Adipocyte (in vitro differentiated cells): ENCODE measurements at regions not wholly inside any gene's neighbourhood (a gene's known extent, or its start where the extent isn't known, plus 50 kb on each side); places are given as distances from the start of the nearest gene placed in this dataset.
"Not testable (repeated sequence)": the region's sequence is repeated elsewhere in the genome, so short reads cannot be mapped to it uniquely, and the experiment has no call there.

Source experiments
- DNase-seq: peaks from one replicate; pipeline ENCODE4 v3.0.0-alpha.2; 2015; ENCODE audit warnings: low read depth
- H3K27me3 ChIP-seq: replicated peaks from 2 replicates; pipeline ENCODE4 v1.7.0; 2013; ENCODE audit warnings: mild to moderate bottlenecking, low read length, moderate library complexity; ENCODE audit not compliant: control insufficient read depth, insufficient read depth
- H3K36me3 ChIP-seq: 2 replicates; pipeline ENCODE4 v1.7.0; 2013; ENCODE audit warnings: low read length, mild to moderate bottlenecking, moderate library complexity; ENCODE audit not compliant: control insufficient read depth, insufficient read depth, severe bottlenecking
- H3K4me1 ChIP-seq: 2 replicates; pipeline ENCODE4 v1.7.0; 2013; ENCODE audit warnings: mild to moderate bottlenecking, low read length, moderate library complexity; ENCODE audit not compliant: control insufficient read depth, insufficient read depth
- H3K4me3 ChIP-seq: 2 replicates; pipeline ENCODE4 v1.7.0; 2013; ENCODE audit warnings: mild to moderate bottlenecking, low read length, moderate library complexity
- H3K9ac ChIP-seq: 2 replicates; pipeline ENCODE4 v1.7.0; 2013; ENCODE audit warnings: mild to moderate bottlenecking, low read length, moderate library complexity
- H3K9me3 ChIP-seq: 2 replicates; pipeline ENCODE4 v1.7.0; 2013; ENCODE audit warnings: mild to moderate bottlenecking, low read length, moderate library complexity; ENCODE audit not compliant: control insufficient read depth

- Histone ChIP-seq H3K4me1 (no peaks in the 10 kb centered on the region), H3K9me3 (no peaks in the 10 kb centered on the region), H3K27me3 (no peaks in the 10 kb centered on the region), H3K9ac (no peak overlapping the region), H3K36me3 (no peaks in the 10 kb centered on the region), H3K4me3 (no peak overlapping the region)
- DNase-seq: no peak
Observed at GRCh38 chrX:4550018-4550417, 836.6 kb upstream of the PRKX start.

- no peaks in the 10 kb centered on the region for H3K36me3 ChIP-seq
- no peak overlapping the region for H3K4me3 ChIP-seq
- no peak overlapping the region for H3K9ac ChIP-seq
- no peaks in the 10 kb centered on the region for H3K4me1 ChIP-seq
- DNase-seq: peak; percentile 57
- H3K27me3 ChIP-seq: no peaks in the 10 kb centered on the region
- no peaks in the 10 kb centered on the region for H3K9me3 ChIP-seq
Observed at GRCh38 chrX:4547213-4547836, 833.9 kb upstream of the PRKX start.

- H3K4me1 ChIP-seq, DNase-seq, H3K36me3 ChIP-seq, H3K9me3 ChIP-seq, H3K27me3 ChIP-seq, H3K9ac ChIP-seq, H3K4me3 ChIP-seq: not testable (repeated sequence)
Observed at GRCh38 chrX:4546178-4546577, 832.7 kb upstream of the PRKX start.

- H3K9ac ChIP-seq: no peak overlapping the region
- no peaks in the 10 kb centered on the region for H3K36me3 ChIP-seq
- no peaks in the 10 kb centered on the region for H3K4me1 ChIP-seq
- H3K9me3 ChIP-seq: no peaks in the 10 kb centered on the region
- no peak for DNase-seq
- H3K27me3 ChIP-seq: no peaks in the 10 kb centered on the region
- no peak overlapping the region for H3K4me3 ChIP-seq
Observed at GRCh38 chrX:4528247-4528646, 814.8 kb upstream of the PRKX start.

- Histone ChIP-seq H3K27me3 (no peaks in the 10 kb centered on the region), H3K4me1 (no peaks in the 10 kb centered on the region), H3K9ac (no peak overlapping the region), H3K36me3 (no peaks in the 10 kb centered on the region), H3K4me3 (no peak overlapping the region), H3K9me3 (no peaks in the 10 kb centered on the region)
- DNase-seq: no peak
Observed at GRCh38 chrX:4485912-4486311, 772.5 kb upstream of the PRKX start.

- Histone ChIP-seq H3K4me1 (no peaks in the 10 kb centered on the region), H3K9me3 (no peaks in the 10 kb centered on the region), H3K36me3 (no peaks in the 10 kb centered on the region), H3K9ac (no peak overlapping the region), H3K4me3 (no peak overlapping the region), H3K27me3 (no peaks in the 10 kb centered on the region)
- DNase-seq: no peak
Observed at GRCh38 chrX:4484266-4484665, 770.8 kb upstream of the PRKX start.

- DNase-seq: no peak
Observed at GRCh38 chrX:4451591-4451990, 738.1 kb upstream of the PRKX start.

GRCh38 chrX:4450177-4450576 lies 736.7 kb upstream of the PRKX start:
- no peaks in the 10 kb centered on the region for H3K36me3 ChIP-seq
- H3K4me3 ChIP-seq: no peak overlapping the region
- H3K9me3 ChIP-seq: no peaks in the 10 kb centered on the region
- H3K4me1 ChIP-seq: no peaks in the 10 kb centered on the region
- no peak for DNase-seq
- H3K27me3 ChIP-seq: no peaks in the 10 kb centered on the region
- no peak overlapping the region for H3K9ac ChIP-seq

More at GRCh38 chrX:4451591-4451990, 738.1 kb upstream of the PRKX start:
- Histone ChIP-seq H3K9ac (no peak overlapping the region), H3K27me3 (no peaks in the 10 kb centered on the region), H3K4me3 (no peak overlapping the region), H3K36me3 (no peaks in the 10 kb centered on the region), H3K4me1 (no peaks in the 10 kb centered on the region), H3K9me3 (no peaks in the 10 kb centered on the region)

GRCh38 chrX:4435905-4436304 lies 722.5 kb upstream of the PRKX start:
- Histone ChIP-seq H3K9ac (no peak overlapping the region), H3K4me3 (no peak overlapping the region), H3K9me3 (no peaks in the 10 kb centered on the region), H3K27me3 (no peaks in the 10 kb centered on the region), H3K4me1 (no peaks in the 10 kb centered on the region), H3K36me3 (no peaks in the 10 kb centered on the region)
- DNase-seq: no peak

GRCh38 chrX:4397471-4397870 lies 684.0 kb upstream of the PRKX start:
- Histone ChIP-seq H3K36me3 (no peaks in the 10 kb centered on the region), H3K9ac (no peak overlapping the region), H3K9me3 (peaks cover 14% of the 10 kb centered on the region), H3K4me3 (no peak overlapping the region), H3K27me3 (no peaks in the 10 kb centered on the region), H3K4me1 (no peaks in the 10 kb centered on the region)
- DNase-seq: no peak

- Histone ChIP-seq H3K36me3 (no peaks in the 10 kb centered on the region), H3K4me3 (no peak overlapping the region), H3K9ac (no peak overlapping the region), H3K4me1 (no peaks in the 10 kb centered on the region), H3K27me3 (no peaks in the 10 kb centered on the region), H3K9me3 (peaks cover 22% of the 10 kb centered on the region)
- no peak for DNase-seq
Observed at GRCh38 chrX:4382273-4382672, 668.8 kb upstream of the PRKX start.

- no peak for DNase-seq
- Histone ChIP-seq H3K4me3 (no peak overlapping the region), H3K9ac (no peak overlapping the region), H3K4me1 (no peaks in the 10 kb centered on the region), H3K36me3 (no peaks in the 10 kb centered on the region), H3K9me3 (peaks cover 15% of the 10 kb centered on the region), H3K27me3 (no peaks in the 10 kb centered on the region)
Observed at GRCh38 chrX:4380710-4381109, 667.3 kb upstream of the PRKX start.
